ENCODE measurements at regions not wholly inside any gene's neighbourhood (a gene's known extent, or its start where the extent isn't known, plus 50 kb on each side); places are given as distances from the start of the nearest gene placed in this dataset.

GRCh38 chr13:76533251-76533650, 353.0 kb downstream of the KCTD12 start:
- Histone ChIP-seq H3K4me3 (replicated peaks; ENCODE audit: insufficient read depth, low read length) (no peak overlapping the region), H3K27me3 (ENCODE audit: insufficient read depth, poor library complexity, severe bottlenecking) (peaks cover 10% of the 10 kb centered on the region), H3K27ac (replicated peaks) (no peak overlapping the region)
- TF ChIP-seq CTCF (IDR thresholded peaks at IDR 0.05; ENCODE audit: insufficient read depth, low read length): no peak
- TF ChIP-seq SPI1 (IDR thresholded peaks at IDR 0.05; ENCODE audit: borderline replicate concordance, low read depth): no peak
- no peak for TF ChIP-seq GABPA (IDR thresholded peaks at IDR 0.05; ENCODE audit: low read depth)
- TF ChIP-seq POLR2AphosphoS5 (IDR thresholded peaks at IDR 0.05; ENCODE audit: low read depth): no peak
- no peak for DNase-seq (ENCODE audit: low read depth in 1 of 2, low spot score in 1 of 2)

- Histone ChIP-seq H3K27me3 (ENCODE audit: insufficient read depth, poor library complexity, severe bottlenecking) (peaks cover 5% of the 10 kb centered on the region), H3K27ac (replicated peaks) (no peak overlapping the region), H3K4me3 (replicated peaks; ENCODE audit: insufficient read depth, low read length) (no peak overlapping the region)
- no peak for DNase-seq (ENCODE audit: low read depth in 1 of 2, low spot score in 1 of 2)
- TF ChIP-seq REST (IDR thresholded peaks at IDR 0.05; ENCODE audit: insufficient replicate concordance, low read depth): no peak
- TF ChIP-seq POLR2AphosphoS5 (IDR thresholded peaks at IDR 0.05; ENCODE audit: low read depth): no peak
- TF ChIP-seq SPI1 (IDR thresholded peaks at IDR 0.05; ENCODE audit: borderline replicate concordance, low read depth): no peak
- no peak for TF ChIP-seq CTCF (IDR thresholded peaks at IDR 0.05; ENCODE audit: insufficient read depth, low read length)
- no peak for TF ChIP-seq GABPA (IDR thresholded peaks at IDR 0.05; ENCODE audit: low read depth)
Observed at GRCh38 chr13:76527041-76527440, 359.2 kb downstream of the KCTD12 start.

- Histone ChIP-seq H3K27ac (replicated peaks) (no peak overlapping the region), H3K27me3 (ENCODE audit: insufficient read depth, poor library complexity, severe bottlenecking) (no peaks in the 10 kb centered on the region)
- TF ChIP-seq CTCF (IDR thresholded peaks at IDR 0.05; ENCODE audit: insufficient read depth, low read length): no peak
- no peak for TF ChIP-seq GABPA (IDR thresholded peaks at IDR 0.05; ENCODE audit: low read depth)
- no peak for TF ChIP-seq POLR2AphosphoS5 (IDR thresholded peaks at IDR 0.05; ENCODE audit: low read depth)
- no peak for TF ChIP-seq REST (IDR thresholded peaks at IDR 0.05; ENCODE audit: insufficient replicate concordance, low read depth)
- no peak for TF ChIP-seq SPI1 (IDR thresholded peaks at IDR 0.05; ENCODE audit: borderline replicate concordance, low read depth)
Observed at GRCh38 chr13:76523740-76524340, 362.4 kb downstream of the KCTD12 start.

More at GRCh38 chr13:76523740-76524340, 362.4 kb downstream of the KCTD12 start:
- DNase-seq (ENCODE audit: low read depth in 1 of 2, low spot score in 1 of 2): no peak
- no peak overlapping the region for H3K4me3 ChIP-seq (replicated peaks; ENCODE audit: insufficient read depth, low read length)
